GM10266 (cell line): ENCODE measurements at regions not wholly inside any gene's neighbourhood (a gene's known extent, or its start where the extent isn't known, plus 50 kb on each side); places are given as distances from the start of the nearest gene placed in this dataset.

Experiments used
- DNase-seq: peaks from one replicate; pipeline ENCODE4 v3.0.0; 2012; ENCODE audit errors: extremely low spot score
- TF ChIP-seq, protein P1 (sequence below): IDR thresholded peaks from 2 replicates; pipeline ENCODE4 v1.5.1; 2012; ENCODE audit warnings: mild to moderate bottlenecking, low read depth; ENCODE audit not compliant: control insufficient read depth, insufficient read depth; ENCODE audit errors: missing control alignments

DNA sequence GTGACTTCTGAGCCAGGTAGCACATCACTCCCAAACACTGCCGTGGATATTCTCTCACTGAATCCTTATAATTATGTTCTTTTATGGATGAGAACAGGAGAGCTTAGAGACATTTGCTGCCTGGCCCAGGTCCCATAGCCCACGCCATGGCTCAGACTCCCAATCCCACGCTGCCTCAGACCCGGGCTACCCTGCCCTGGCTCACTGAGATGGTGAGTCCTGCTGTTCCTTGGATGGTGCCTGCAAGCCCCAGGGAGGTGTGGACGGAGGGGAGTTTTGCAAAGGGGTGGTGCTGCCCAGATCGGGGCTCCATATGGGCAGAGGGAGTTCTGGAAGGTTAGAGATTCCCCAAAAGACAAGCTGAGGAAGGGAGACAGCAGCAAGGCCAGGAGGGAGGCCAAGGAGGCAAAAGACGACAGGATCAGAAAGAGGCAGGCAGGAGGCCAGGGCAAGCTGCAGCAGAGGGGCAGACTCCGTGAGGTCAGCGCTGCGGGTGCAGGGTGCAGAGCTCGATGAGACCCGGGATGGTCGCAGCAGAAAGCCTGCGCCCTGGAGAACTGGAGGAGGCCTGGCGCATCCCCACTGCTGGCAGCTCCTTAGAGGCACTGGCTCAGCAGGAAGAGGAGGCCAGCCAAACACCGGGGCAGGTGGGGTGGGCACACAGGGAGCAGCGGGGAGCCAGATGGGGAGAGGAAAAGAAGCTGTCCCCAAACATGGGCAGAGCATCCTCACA is 95.7 kb upstream of the ALDH1A3 start:
- no peak for DNase-seq
- TF ChIP-seq, protein P1, sequence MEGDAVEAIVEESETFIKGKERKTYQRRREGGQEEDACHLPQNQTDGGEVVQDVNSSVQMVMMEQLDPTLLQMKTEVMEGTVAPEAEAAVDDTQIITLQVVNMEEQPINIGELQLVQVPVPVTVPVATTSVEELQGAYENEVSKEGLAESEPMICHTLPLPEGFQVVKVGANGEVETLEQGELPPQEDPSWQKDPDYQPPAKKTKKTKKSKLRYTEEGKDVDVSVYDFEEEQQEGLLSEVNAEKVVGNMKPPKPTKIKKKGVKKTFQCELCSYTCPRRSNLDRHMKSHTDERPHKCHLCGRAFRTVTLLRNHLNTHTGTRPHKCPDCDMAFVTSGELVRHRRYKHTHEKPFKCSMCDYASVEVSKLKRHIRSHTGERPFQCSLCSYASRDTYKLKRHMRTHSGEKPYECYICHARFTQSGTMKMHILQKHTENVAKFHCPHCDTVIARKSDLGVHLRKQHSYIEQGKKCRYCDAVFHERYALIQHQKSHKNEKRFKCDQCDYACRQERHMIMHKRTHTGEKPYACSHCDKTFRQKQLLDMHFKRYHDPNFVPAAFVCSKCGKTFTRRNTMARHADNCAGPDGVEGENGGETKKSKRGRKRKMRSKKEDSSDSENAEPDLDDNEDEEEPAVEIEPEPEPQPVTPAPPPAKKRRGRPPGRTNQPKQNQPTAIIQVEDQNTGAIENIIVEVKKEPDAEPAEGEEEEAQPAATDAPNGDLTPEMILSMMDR = no peak

DNA sequence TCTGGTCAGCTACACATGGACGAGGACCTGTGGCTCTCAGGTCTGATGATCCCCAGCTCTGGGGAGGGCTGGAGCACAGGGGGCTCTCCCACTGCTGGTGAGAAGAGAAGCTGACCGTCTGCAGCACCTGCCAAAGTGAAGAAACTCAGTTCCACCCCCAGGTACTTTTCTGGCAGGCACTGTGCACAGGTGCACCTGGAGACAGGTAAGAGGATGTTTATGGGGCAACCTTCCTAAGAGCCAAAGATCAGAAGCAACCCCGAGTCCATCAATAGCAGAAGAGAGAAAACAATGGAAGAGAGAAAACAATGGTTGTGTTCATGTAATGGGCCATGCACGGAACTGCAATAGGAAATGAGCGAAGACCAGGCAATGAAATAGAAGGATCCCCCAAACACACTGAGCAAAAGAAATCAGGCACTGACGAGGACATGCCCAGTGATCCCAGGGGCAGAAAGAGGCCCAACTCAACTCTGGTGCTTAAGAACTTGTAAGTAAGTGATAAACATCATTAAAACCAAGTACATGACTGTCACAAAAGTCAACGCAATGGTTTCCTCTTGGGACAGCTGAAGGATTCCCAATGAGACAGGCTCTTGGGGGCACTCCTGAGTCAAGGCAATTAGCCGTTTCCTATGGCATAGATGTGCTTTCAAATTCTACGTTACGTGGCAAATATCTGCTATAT is 95.0 kb upstream of the ALDH1A3 start:
- no peak for DNase-seq
- TF ChIP-seq, protein P1 = no peak

DNA sequence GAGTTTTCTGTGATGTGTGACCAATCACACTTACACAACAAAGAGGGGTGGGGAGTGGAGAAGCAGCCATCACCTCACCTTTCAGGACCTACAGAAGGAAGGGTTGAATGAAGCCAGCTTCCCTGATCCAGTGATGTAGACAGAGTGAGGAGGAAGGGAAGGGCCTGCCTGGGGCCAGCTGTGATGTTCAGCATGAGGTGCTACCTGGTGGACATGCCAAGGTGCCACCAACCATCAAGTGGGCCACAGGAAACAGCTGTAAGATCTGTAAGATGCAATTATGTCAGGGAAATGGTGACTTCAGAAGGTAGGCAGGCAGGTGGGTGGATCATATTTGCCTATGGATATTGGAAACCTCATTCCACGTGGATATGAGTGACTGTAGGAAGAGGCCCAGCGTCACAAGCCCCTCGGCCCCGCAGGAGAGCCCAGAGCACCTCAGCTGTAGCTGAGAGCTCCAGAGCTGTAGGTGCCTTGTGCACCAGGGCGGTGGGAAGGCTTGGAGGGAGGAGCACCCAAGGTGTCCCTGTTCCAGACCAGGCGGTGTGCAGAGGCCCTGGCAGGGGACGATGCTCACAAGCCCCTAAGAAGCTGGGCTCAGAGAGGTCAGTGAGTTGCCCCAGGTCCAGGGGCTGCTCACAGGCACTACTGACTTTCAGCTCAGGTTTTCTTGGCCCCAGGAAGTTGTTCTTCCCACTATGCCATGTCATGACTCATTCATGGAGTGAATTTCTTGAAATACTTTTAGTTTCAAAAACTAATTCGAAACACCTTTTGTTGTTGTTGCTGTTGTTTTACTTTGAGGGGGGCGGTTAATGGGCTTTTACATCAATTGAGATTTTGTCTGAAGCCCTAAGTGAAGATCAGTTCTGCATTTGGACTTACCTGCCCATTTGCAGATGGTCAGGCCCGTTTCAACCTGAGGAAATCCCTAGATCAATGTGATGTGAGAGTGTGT is 94.2 kb upstream of the ALDH1A3 start:
- TF ChIP-seq, protein P1 = no peak
- DNase-seq = no peak

DNA sequence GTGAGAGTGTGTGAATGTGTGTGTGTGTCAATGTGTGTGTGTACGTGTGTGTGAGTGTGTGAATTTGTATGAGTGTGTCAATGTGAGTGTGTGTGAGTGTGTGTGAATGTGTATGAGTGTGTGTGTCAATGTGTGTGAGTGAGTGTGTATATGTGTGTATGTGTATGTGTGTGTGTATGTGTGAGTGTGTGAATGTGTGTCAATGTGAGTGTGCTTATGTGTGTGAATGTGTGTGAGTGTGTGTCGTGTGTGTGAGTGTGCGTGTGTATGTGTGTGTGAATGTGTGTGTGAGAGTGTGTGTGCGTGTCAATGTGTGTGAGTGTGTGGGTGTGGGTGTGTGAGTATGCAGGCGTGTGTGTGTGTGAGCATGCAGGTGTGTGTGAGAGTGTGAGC is 93.5 kb upstream of the ALDH1A3 start:
- TF ChIP-seq, protein P1 = no peak
- DNase-seq = no peak

DNA sequence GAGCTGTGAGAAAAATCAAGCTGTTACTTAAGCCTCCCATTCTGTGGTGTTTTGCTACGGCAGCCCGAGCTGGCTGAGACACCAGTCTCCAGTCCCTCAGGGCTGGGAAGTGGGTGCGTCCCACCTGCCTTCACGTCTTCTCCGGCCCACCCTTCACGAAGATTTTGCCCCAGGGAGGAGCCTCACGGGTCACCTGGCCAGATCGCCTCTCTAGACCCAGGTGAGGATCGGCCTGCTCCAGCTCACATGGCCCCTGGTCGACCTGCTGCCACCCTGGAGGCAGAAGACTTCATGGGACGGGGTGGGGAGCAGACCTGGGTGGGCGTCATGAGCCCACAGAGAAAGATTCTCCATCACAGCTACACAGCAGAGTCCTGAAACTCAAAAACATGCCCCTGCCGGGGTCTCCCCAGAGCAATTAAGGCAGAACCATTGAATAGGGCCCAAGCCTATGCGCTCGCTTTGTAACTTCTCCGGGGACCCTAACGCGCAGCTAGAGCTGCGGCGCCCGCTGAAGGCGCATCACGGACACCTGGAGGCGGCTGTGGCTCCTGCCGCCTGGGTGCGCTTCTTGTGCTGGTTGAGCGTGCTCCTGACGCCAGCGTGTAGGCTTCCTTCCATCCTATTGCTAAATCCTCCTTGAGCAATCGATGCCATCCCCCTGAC is 92.6 kb upstream of the ALDH1A3 start:
- DNase-seq = no peak
- TF ChIP-seq, protein P1 = no peak

DNA sequence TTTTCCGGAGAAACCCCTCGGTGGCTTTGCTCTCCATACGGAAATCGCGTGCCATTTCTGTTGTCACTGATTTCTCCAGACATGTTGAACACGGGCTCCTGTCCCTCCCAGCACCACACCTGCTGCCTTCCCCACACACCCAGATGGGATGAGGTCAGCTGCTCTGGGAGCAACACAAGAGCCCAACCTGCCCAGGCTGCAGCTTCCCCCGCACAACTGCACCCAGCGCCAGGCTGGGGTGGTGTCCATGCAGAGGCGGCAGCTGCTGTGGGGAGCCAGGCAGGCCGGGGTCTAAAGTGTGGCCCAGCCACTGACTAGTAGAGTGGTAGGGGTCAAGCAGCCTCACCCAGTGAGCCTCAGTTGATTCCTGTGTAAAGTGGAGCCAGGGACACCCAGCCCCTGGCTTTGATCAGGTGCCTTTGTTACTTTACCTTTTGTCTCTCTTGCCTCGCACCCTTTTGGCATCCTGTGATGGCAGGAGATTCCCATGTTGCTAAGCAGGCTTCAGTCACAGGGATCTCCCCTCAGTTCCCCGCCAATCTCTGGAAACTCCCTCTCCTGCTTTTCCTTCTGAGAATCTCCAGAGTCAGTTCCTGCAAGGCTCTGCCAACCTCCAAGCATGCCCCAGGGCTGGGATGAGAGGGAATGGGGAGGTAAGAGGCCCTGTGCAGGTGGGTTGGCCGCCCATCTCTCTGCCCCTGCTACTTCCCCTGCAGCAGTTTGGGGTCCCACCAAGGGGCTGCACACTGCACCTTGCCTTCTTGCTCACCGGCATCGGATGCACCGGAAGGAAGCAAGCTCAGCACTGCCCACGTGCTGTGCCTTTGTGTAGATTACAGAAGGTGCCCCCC is 91.8 kb upstream of the ALDH1A3 start:
- no peak for DNase-seq
- TF ChIP-seq, protein P1 = no peak
